NCI-H524 (cell line): ENCODE measurements at regions not wholly inside any gene's neighbourhood (a gene's known extent, or its start where the extent isn't known, plus 50 kb on each side); places are given as distances from the start of the nearest gene placed in this dataset.
A peak's percentile ranks its signal among the peaks of the same experiment; 100 is the strongest.
"Not testable (repeated sequence)": the region's sequence is repeated elsewhere in the genome, so short reads cannot be mapped to it uniquely, and the experiment has no call there.

Experiments used
- DNase-seq, 2 experiments: peaks; one replicate each; lab custom pipeline; 2025; lab: John Stamatoyannopoulos, UW

GRCh38 chr16:16618963-16619465 is 240.1 kb downstream of the NPIPA7 start:
- not testable (repeated sequence) for DNase-seq

- DNase-seq = not testable (repeated sequence)
Observed at GRCh38 chr16:16624367-16624766, 245.4 kb downstream of the NPIPA7 start.

GRCh38 chr16:16625140-16625539 is 246.2 kb downstream of the NPIPA7 start:
- not testable (repeated sequence) for DNase-seq

- not testable (repeated sequence) for DNase-seq
Observed at GRCh38 chr16:16627865-16628264, 248.9 kb downstream of the NPIPA7 start.

GRCh38 chr16:16638231-16638630 is 259.3 kb downstream of the NPIPA7 start:
- not testable (repeated sequence) for DNase-seq

GRCh38 chr16:16638714-16639113 is 259.8 kb downstream of the NPIPA7 start:
- not testable (repeated sequence) for DNase-seq

- DNase-seq = not testable (repeated sequence)
Observed at GRCh38 chr16:16643828-16644227, 264.9 kb downstream of the NPIPA7 start.

GRCh38 chr16:16648002-16648401 is 269.1 kb downstream of the NPIPA7 start:
- not testable (repeated sequence) for DNase-seq

- DNase-seq = not testable (repeated sequence)
Observed at GRCh38 chr16:16672180-16672812, 293.4 kb downstream of the NPIPA7 start.

GRCh38 chr16:16674820-16675219 is 295.9 kb downstream of the NPIPA7 start:
- not testable (repeated sequence) for DNase-seq

GRCh38 chr16:16721849-16722248 is 342.9 kb downstream of the NPIPA7 start:
- DNase-seq = not testable (repeated sequence)

- not testable (repeated sequence) for DNase-seq
Observed at GRCh38 chr16:16722666-16723065, 343.7 kb downstream of the NPIPA7 start.

GRCh38 chr16:16723819-16724519 is 345.0 kb downstream of the NPIPA7 start:
- not testable (repeated sequence) for DNase-seq

- DNase-seq = not testable (repeated sequence)
Observed at GRCh38 chr16:16727048-16727447, 348.1 kb downstream of the NPIPA7 start.

- not testable (repeated sequence) for DNase-seq
Observed at GRCh38 chr16:16742573-16742972, 363.6 kb downstream of the NPIPA7 start.

GRCh38 chr16:16754992-16755667 is 376.2 kb downstream of the NPIPA7 start:
- DNase-seq = not testable (repeated sequence)

GRCh38 chr16:16763449-16763848 is 384.5 kb downstream of the NPIPA7 start:
- DNase-seq = no peak

- not testable (repeated sequence) for DNase-seq
Observed at GRCh38 chr16:16770717-16771116, 391.8 kb downstream of the NPIPA7 start.

- DNase-seq = no peak
Observed at GRCh38 chr16:16774389-16774788, 395.4 kb downstream of the NPIPA7 start.

- DNase-seq = peak in 1 of 2 experiments; percentile 58
Observed at GRCh38 chr16:16778332-16778731, 399.4 kb downstream of the NPIPA7 start.

GRCh38 chr16:16780588-16780987 is 401.6 kb downstream of the NPIPA7 start:
- no peak for DNase-seq

- DNase-seq = no peak
Observed at GRCh38 chr16:16782153-16782552, 403.2 kb downstream of the NPIPA7 start.

GRCh38 chr16:16788004-16788403 is 409.1 kb downstream of the NPIPA7 start:
- no peak for DNase-seq
